ENCODE measurements at regions not wholly inside any gene's neighbourhood (a gene's known extent, or its start where the extent isn't known, plus 50 kb on each side); places are given as distances from the start of the nearest gene placed in this dataset.

DNA sequence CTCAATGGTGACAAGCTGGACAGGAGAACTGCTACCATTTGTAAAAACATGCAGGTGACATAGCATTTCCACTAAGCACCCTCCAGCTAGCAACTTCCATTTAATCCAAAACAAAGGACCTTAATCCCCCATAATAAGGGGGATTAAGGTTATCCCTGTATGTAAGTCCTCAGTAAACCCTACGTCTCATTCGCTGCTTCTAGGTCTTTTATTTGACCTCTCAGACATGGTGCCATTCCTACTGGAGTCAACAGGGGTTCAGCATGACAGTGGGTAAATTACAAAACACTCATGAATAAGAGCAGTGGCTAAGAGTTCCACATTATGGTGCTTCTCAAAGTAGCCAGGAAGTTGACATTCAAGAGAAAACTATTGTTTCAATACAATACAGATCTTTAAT is 121.8 kb upstream of the CAV2 start:
- H3K4me3 ChIP-seq (ENCODE audit: low read length), result no peak overlapping the region
- no peak for DNase-seq (ENCODE audit: low read depth)
- TF ChIP-seq, protein P1, sequence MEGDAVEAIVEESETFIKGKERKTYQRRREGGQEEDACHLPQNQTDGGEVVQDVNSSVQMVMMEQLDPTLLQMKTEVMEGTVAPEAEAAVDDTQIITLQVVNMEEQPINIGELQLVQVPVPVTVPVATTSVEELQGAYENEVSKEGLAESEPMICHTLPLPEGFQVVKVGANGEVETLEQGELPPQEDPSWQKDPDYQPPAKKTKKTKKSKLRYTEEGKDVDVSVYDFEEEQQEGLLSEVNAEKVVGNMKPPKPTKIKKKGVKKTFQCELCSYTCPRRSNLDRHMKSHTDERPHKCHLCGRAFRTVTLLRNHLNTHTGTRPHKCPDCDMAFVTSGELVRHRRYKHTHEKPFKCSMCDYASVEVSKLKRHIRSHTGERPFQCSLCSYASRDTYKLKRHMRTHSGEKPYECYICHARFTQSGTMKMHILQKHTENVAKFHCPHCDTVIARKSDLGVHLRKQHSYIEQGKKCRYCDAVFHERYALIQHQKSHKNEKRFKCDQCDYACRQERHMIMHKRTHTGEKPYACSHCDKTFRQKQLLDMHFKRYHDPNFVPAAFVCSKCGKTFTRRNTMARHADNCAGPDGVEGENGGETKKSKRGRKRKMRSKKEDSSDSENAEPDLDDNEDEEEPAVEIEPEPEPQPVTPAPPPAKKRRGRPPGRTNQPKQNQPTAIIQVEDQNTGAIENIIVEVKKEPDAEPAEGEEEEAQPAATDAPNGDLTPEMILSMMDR (conservative IDR thresholded peaks at IDR 0.05; ENCODE audit: low read length), result no peak

DNA sequence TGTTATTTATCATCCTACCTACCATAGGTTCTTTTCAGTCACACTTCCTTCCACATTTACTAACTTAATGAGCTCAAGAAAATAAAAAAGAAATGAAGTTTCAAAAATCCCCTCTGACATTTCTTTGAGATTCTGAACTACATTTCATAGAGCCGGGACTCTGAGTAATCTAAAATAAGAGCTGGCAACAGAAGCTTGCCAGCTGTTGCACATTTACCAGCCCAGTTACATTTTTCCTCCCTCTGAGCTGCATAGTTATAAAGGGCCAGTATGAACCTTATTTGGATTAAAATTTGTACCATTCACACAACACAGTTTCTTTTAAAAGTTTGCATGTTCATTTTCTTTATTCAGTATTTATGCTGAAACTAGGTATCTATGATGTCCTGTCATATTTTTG is 119.5 kb upstream of the CAV2 start:
- TF ChIP-seq, protein P1 (conservative IDR thresholded peaks at IDR 0.05; ENCODE audit: low read length), result no peak
- no peak overlapping the region for H3K4me3 ChIP-seq (ENCODE audit: low read length)
- DNase-seq (ENCODE audit: low read depth), result peak; percentile 72

DNA sequence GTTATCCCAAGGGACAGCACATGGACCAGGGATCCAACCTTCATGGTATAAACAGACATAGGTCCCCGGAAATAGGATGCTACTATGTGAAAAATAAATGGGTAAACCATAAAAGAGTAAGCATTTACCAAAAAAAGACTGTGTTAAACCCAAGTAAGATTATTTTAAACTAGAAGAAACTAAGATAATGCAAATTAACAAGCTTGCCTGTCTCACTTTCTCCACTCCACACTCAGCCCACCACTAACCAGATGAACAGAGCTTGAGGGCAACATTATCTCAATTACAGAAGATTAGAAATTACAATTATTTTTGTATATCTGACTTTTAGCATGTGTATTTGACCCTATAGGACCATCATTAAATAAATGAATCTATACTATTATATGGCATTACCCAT is 117.2 kb upstream of the CAV2 start:
- TF ChIP-seq, protein P1 (conservative IDR thresholded peaks at IDR 0.05; ENCODE audit: low read length), result no peak
- DNase-seq (ENCODE audit: low read depth), result no peak
- no peak overlapping the region for H3K4me3 ChIP-seq (ENCODE audit: low read length)

DNA sequence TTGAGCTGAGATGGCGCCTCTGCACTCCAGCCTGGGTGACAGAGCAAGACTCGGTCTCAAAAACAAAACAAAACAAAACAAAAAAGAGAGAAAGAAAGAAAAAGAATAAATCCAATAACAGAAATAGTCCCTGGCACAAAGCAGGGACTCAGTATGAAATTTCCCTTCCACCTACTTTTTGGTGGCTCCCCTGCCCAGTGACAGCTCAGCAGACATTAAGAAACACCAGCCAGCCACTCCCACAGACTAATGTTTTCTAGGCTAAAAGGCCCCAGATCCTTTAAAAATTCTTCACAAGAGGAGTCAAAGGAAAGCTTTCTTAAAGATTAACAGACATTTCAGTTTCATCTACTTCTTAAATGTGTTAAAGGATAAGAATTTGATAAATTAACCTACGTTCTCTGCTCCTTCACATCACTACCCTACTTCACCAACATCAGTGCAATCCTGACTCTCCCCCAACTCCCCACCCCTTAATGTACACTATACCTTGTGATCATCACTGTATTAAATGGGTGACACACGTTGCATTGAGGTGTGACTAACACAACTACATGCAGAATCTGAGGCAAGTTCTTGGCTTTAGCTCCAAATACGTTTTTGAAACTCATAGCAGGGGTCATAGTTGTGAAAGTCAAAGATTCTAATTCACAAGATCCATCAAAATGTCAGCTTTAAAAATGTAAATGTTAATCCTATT is 114.5 kb upstream of the CAV2 start:
- no peak overlapping the region for H3K4me3 ChIP-seq (ENCODE audit: low read length)
- no peak for DNase-seq (ENCODE audit: low read depth)
- TF ChIP-seq, protein P1 (conservative IDR thresholded peaks at IDR 0.05; ENCODE audit: low read length), result no peak

DNA sequence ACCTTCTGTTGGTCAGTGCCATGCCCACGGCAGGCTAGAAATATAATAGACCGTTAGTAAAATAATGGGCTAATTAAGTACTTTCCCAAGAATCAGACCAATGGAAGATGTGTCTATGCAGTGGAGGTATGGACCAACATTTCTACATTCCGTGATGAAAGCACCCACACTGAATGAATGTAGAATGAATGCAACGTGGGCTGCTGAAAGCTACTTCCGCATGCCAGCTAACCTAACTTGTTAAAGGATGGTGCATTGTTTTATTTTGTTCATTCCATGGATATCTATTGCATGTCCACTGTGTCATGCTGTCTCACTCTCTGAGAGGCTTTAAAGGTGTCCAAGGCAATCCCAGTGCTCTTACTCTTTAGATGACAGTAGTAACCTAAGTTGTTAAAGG is 112.9 kb upstream of the CAV2 start:
- no peak for DNase-seq (ENCODE audit: low read depth)
- TF ChIP-seq, protein P1 (conservative IDR thresholded peaks at IDR 0.05; ENCODE audit: low read length), result no peak
- H3K4me3 ChIP-seq (ENCODE audit: low read length), result no peak overlapping the region

DNA sequence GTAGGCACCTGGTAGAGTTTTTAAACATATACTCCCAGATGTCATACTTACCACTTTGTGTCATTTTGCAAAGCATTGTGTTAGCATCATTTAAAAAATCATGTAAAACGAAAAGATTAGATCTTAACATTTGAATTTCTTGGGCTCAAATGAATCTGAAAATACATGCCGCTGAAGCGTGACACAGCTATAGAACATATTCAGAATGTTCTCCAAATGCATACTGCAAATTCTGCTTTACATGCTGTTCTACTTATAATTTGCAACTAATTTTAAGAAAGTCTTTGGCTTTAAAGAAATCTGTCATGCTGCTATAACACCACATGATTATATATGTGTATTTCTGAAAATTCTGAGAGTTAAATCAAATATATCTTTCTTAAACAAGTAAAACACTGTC is 109.2 kb upstream of the CAV2 start:
- H3K4me3 ChIP-seq (ENCODE audit: low read length), result no peak overlapping the region
- no peak for DNase-seq (ENCODE audit: low read depth)
- TF ChIP-seq, protein P1 (conservative IDR thresholded peaks at IDR 0.05; ENCODE audit: low read length), result no peak

DNA sequence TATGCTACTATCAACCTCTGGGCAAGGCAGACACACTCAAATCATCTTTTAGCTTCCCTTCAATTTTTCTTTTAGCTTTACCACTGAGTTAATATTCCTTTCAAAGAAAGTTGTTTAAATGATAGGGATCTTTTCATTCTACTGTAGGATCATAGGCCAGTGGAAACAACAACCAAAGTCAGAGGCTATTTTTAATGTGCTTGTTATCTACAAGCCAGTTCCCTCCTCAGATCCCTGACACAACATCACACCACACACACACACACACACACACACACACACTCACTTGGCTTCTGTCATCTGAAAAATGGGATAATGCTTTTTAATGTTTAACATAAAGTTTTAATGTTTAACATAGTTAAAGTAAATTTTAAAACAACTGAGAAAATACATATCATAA is 106.7 kb upstream of the CAV2 start:
- TF ChIP-seq, protein P1 (conservative IDR thresholded peaks at IDR 0.05; ENCODE audit: low read length), result no peak
- no peak for DNase-seq (ENCODE audit: low read depth)
- H3K4me3 ChIP-seq (ENCODE audit: low read length), result no peak overlapping the region

Measured in AG10803 (cell line).